Suprapubic skin (tissue), 4 donors: ENCODE measurements at regions not wholly inside any gene's neighbourhood (a gene's known extent, or its start where the extent isn't known, plus 50 kb on each side); places are given as distances from the start of the nearest gene placed in this dataset.
"Not testable (repeated sequence)": the region's sequence is repeated elsewhere in the genome, so short reads cannot be mapped to it uniquely, and the experiment has no call there.

Source experiments
- DNase-seq, 2 donors: peaks; one replicate each; pipeline ENCODE4 v3.0.0-alpha.2; 2019; ENCODE audit warnings: low spot score in 2 of 2
- H3K27ac ChIP-seq: fragments of 200-600 bp; sonication (generic); one replicate; pipeline ENCODE4 v1.5.1; 2019
- H3K27me3 ChIP-seq: fragments of 200-600 bp; sonication (generic); one replicate; pipeline ENCODE4 v1.5.1; 2019
- H3K36me3 ChIP-seq: fragments of 200-600 bp; sonication (generic); one replicate; pipeline ENCODE4 v1.5.1; 2019
- H3K4me1 ChIP-seq: fragments of 200-600 bp; sonication (generic); one replicate; pipeline ENCODE4 v1.5.1; 2019
- H3K4me3 ChIP-seq: fragments of 200-600 bp; sonication (generic); one replicate; pipeline ENCODE4 v1.5.1; 2019; ENCODE audit warnings: mild to moderate bottlenecking
- H3K9me3 ChIP-seq: fragments of 200-600 bp; sonication (generic); one replicate; pipeline ENCODE4 v1.5.1; 2019
- EP300 ChIP-seq: sonication (generic); formaldehyde crosslinking; IDR thresholded peaks from one replicate; pipeline ENCODE4 v1.6.1; 2017; ENCODE audit warnings: antibody characterized with exemption
- POLR2A ChIP-seq, 2 donors: fragments of 450-650 bp; IDR thresholded peaks; one replicate each; pipeline ENCODE4 v1.6.1; 2017; ENCODE audit warnings: antibody characterized with exemption in 2 of 2, mild to moderate bottlenecking in 2 of 2, moderate library complexity in 2 of 2
- POLR2AphosphoS5 ChIP-seq, 3 donors: sonication (generic); formaldehyde crosslinking; IDR thresholded peaks; one replicate each; pipeline ENCODE4 v1.6.1; 2017; ENCODE audit warnings: antibody characterized with exemption in 3 of 3
- WGBS: methylation state at CpG from one replicate; pipeline ENCODE4 v1.1.5; 2018; 5-methylcytosine and 5-hydroxymethylcytosine counted together
- TF ChIP-seq, protein P1 (sequence below), 2 donors: fragments of 200-600 bp in 1 of 2; fragments of 450-650 bp in 1 of 2; sonication (generic) in 1 of 2; IDR thresholded peaks; one replicate each; pipeline ENCODE4 v1.5.1; 2016 to 2019; ENCODE audit warnings: antibody characterized with exemption in 2 of 2, mild to moderate bottlenecking in 1 of 2, moderate library complexity in 1 of 2

DNA sequence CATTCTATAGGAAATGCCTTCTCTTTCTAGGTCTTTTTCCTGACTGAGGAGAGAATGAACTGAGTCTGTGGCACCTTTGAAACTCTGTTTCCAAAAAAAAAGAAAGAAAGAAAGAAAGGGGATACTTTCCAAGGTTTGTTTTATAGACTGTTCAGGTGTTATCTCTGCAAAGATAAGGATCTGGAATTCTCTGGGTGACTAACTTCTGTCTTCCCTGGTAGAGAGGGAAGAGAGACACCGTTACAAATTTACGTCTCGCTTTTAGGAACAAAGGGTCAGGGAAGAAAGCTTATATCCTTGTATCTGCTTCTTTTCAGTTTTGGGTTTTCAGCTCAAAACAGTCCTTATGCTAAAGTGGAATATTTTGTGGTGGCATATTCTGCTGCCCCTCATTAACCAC lies 314.1 kb downstream of the RAPGEF2 start:
- no peaks in the 10 kb centered on the region for H3K9me3 ChIP-seq
- TF ChIP-seq, protein P1, sequence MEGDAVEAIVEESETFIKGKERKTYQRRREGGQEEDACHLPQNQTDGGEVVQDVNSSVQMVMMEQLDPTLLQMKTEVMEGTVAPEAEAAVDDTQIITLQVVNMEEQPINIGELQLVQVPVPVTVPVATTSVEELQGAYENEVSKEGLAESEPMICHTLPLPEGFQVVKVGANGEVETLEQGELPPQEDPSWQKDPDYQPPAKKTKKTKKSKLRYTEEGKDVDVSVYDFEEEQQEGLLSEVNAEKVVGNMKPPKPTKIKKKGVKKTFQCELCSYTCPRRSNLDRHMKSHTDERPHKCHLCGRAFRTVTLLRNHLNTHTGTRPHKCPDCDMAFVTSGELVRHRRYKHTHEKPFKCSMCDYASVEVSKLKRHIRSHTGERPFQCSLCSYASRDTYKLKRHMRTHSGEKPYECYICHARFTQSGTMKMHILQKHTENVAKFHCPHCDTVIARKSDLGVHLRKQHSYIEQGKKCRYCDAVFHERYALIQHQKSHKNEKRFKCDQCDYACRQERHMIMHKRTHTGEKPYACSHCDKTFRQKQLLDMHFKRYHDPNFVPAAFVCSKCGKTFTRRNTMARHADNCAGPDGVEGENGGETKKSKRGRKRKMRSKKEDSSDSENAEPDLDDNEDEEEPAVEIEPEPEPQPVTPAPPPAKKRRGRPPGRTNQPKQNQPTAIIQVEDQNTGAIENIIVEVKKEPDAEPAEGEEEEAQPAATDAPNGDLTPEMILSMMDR (IDR thresholded peaks at IDR 0.05), result no peak
- TF ChIP-seq POLR2A (IDR thresholded peaks at IDR 0.05) (no peak), EP300 (no peak), POLR2AphosphoS5 (IDR thresholded peaks at IDR 0.05) (no peak)
- H3K4me3 ChIP-seq, result no peak overlapping the region
- no peak for DNase-seq
- H3K4me1 ChIP-seq, result no peaks in the 10 kb centered on the region
- 53% methylated on average over 3 of the region's 3 CpGs for WGBS
- no peaks in the 10 kb centered on the region for H3K27me3 ChIP-seq
- H3K36me3 ChIP-seq, result no peaks in the 10 kb centered on the region
- H3K27ac ChIP-seq, result no peak overlapping the region

DNA sequence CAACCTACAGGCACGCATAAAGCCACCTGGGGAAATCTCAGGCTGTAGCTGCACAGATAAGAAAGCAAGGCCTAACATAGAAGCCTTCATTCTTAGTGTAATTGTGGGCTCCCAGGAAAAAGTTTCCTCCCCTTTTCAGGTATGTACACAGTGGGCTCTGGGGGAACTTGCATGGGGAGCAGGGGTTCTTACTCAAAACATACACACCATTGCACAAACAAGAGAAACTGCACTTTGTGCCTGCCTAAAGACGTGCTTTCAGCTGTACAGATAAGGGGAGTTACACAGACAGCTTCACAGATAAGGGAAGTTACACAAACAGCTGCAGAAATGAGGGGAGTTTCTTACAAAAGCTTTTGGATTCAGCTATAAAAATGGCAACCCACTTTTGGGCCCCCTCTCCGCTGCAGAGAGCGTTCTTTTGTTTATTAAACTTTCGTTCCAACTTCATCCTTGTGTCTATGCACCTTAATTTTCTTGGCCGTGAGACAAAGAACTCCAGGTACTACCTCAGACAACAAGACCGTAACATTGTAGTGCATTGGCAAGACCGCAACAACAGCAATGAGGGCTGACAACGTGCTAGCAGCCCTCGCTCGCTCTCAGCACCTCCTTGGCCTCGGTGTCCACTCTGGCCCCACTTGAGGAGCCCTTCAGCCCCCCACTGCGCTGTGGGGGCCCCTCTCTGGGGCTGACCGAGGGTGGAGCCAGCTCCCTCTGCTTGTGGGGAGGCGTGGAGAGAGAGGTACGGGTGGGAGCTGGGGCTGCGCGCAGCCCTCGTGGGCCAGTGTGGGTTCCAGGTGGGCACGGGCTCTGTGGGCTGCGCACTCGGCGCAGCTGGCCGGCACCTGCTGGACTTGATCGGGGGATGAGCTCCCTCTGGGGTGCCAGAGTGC lies 317.5 kb downstream of the RAPGEF2 start:
- Histone ChIP-seq H3K4me1 (no peaks in the 10 kb centered on the region), H3K4me3 (no peak overlapping the region), H3K27me3 (no peaks in the 10 kb centered on the region), H3K9me3 (no peaks in the 10 kb centered on the region), H3K27ac (no peak overlapping the region), H3K36me3 (no peaks in the 10 kb centered on the region)
- TF ChIP-seq POLR2AphosphoS5 (IDR thresholded peaks at IDR 0.05) (no peak), EP300 (no peak), POLR2A (IDR thresholded peaks at IDR 0.05) (no peak)
- TF ChIP-seq, protein P1 (IDR thresholded peaks at IDR 0.05), result no peak
- WGBS, result 95% methylated on average over 24 of the region's 25 CpGs
- DNase-seq, result no peak

DNA sequence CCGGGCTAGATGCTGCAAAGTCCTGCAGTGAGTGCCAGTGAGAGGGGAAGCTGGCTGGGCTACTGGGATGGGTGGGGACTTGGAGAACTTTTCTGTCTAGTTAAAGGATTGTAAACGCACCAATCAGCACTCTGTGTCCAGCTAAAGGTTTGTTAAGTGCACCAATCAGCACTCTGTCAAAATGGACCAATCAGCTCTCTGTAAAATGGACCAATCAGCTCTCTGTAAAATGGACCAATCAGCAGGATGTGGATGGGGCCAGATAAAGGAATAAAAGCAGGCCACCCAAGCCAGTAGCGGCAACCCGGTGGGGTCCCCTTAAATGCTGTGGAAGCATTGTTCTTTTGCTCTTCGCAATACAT lies 318.2 kb downstream of the RAPGEF2 start:
- H3K4me1 ChIP-seq, H3K27ac ChIP-seq, H3K36me3 ChIP-seq, H3K4me3 ChIP-seq, H3K27me3 ChIP-seq, DNase-seq, H3K9me3 ChIP-seq: not testable (repeated sequence)
- WGBS, result 84% methylated on average over 5 of the region's 5 CpGs

DNA sequence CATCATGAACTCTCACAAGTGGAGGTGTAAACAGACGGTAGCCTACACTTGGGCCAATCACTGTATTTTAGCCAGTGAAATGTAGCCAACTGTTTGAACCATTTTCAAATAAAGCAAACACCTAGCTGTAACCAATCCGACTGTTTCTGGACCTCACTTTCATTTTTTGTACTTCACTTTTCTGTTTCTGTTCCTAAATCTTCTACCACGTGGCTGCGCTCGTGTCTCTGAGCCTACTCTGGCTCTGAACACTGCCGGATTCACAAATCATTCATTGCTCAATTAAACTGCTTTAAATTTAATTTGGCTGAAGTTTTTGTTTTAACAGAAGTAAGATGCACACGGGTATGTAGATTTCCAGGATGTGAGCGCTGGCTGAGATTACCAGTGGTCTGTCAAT lies 319.1 kb downstream of the RAPGEF2 start:
- Histone ChIP-seq H3K4me1 (no peaks in the 10 kb centered on the region), H3K27ac (no peak overlapping the region), H3K4me3 (no peak overlapping the region), H3K36me3 (no peaks in the 10 kb centered on the region), H3K27me3 (no peaks in the 10 kb centered on the region), H3K9me3 (no peaks in the 10 kb centered on the region)
- DNase-seq, result no peak
- TF ChIP-seq, protein P1 (IDR thresholded peaks at IDR 0.05), result no peak
- TF ChIP-seq EP300 (no peak), POLR2AphosphoS5 (IDR thresholded peaks at IDR 0.05) (no peak), POLR2A (IDR thresholded peaks at IDR 0.05) (no peak)
- WGBS, result 79% methylated on average over 8 of the region's 8 CpGs

DNA sequence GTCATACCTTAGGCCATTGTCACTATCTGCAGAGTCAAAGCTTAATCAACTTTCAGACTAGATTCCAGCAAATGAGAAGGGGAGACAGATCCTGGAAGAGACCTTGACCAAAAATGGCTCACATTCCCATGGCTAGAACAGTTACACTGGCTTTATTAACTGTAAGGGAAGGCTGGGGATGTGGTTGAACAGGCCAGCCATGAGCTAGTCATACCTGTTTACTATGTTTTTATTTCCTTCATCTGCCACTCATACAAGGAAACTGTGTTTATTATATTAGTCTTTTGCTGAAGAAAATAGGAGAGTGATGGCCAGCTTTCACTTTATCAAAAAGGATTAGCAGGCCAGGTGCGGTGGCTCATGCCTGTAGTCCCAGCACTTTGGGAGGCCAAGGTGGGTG lies 319.7 kb downstream of the RAPGEF2 start:
- TF ChIP-seq POLR2A (IDR thresholded peaks at IDR 0.05) (no peak), EP300 (no peak), POLR2AphosphoS5 (IDR thresholded peaks at IDR 0.05) (no peak)
- TF ChIP-seq, protein P1 (IDR thresholded peaks at IDR 0.05), result no peak
- DNase-seq, result no peak
- Histone ChIP-seq H3K36me3 (no peaks in the 10 kb centered on the region), H3K4me3 (no peak overlapping the region), H3K4me1 (no peaks in the 10 kb centered on the region), H3K27ac (no peak overlapping the region), H3K27me3 (no peaks in the 10 kb centered on the region), H3K9me3 (no peaks in the 10 kb centered on the region)
- WGBS, result 95% methylated on average over 1 of the region's 1 CpG
